Stimulated activated CD8-positive, alpha-beta memory T cell treated with anti-CD3 and anti-CD28 coated beads, Interleukin-4, amount 100 ng/mL, for 48 hours (primary cell): ENCODE measurements at regions not wholly inside any gene's neighbourhood (a gene's known extent, or its start where the extent isn't known, plus 50 kb on each side); places are given as distances from the start of the nearest gene placed in this dataset.

Experiments used
- DNase-seq: peaks from one replicate; pipeline ENCODE4 v3.0.0-alpha.2; 2020

- no peak for DNase-seq
Measured at GRCh38 chr3:69531576-69532546, 146.0 kb upstream of the FRMD4B start.

- DNase-seq: no peak
Measured at GRCh38 chr3:69530554-69530953, 144.7 kb upstream of the FRMD4B start.

GRCh38 chr3:69527498-69527897, 141.6 kb upstream of the FRMD4B start:
- DNase-seq: no peak

- DNase-seq: no peak
Measured at GRCh38 chr3:69524816-69525215, 138.9 kb upstream of the FRMD4B start.

GRCh38 chr3:69521286-69521685, 135.4 kb upstream of the FRMD4B start:
- DNase-seq: no peak

- DNase-seq: no peak
Measured at GRCh38 chr3:69511361-69511760, 125.5 kb upstream of the FRMD4B start.

- no peak for DNase-seq
Measured at GRCh38 chr3:69510481-69511030, 124.7 kb upstream of the FRMD4B start.

- DNase-seq: no peak
Measured at GRCh38 chr3:69509288-69509687, 123.4 kb upstream of the FRMD4B start.

- DNase-seq: no peak
Measured at GRCh38 chr3:69505770-69506407, 120.0 kb upstream of the FRMD4B start.

- no peak for DNase-seq
Measured at GRCh38 chr3:69504232-69504631, 118.3 kb upstream of the FRMD4B start.

GRCh38 chr3:69500604-69501003, 114.7 kb upstream of the FRMD4B start:
- no peak for DNase-seq

GRCh38 chr3:69499899-69500421, 114.1 kb upstream of the FRMD4B start:
- DNase-seq: no peak

GRCh38 chr3:69499422-69499821, 113.5 kb upstream of the FRMD4B start:
- no peak for DNase-seq

GRCh38 chr3:69496856-69497255, 111.0 kb upstream of the FRMD4B start:
- no peak for DNase-seq

GRCh38 chr3:69494185-69494584, 108.3 kb upstream of the FRMD4B start:
- no peak for DNase-seq

GRCh38 chr3:69493157-69493556, 107.3 kb upstream of the FRMD4B start:
- DNase-seq: no peak

- no peak for DNase-seq
Measured at GRCh38 chr3:69491975-69492374, 106.1 kb upstream of the FRMD4B start.

- no peak for DNase-seq
Measured at GRCh38 chr3:69490971-69491370, 105.1 kb upstream of the FRMD4B start.

- no peak for DNase-seq
Measured at GRCh38 chr3:69490235-69490634, 104.3 kb upstream of the FRMD4B start.

GRCh38 chr3:69488026-69488425, 102.1 kb upstream of the FRMD4B start:
- no peak for DNase-seq

GRCh38 chr3:69485489-69485888, 99.6 kb upstream of the FRMD4B start:
- no peak for DNase-seq

GRCh38 chr3:69484507-69485393, 98.9 kb upstream of the FRMD4B start:
- DNase-seq: no peak

GRCh38 chr3:69483449-69483848, 97.6 kb upstream of the FRMD4B start:
- DNase-seq: no peak
